Superior temporal gyrus (tissue), 1 donor: ENCODE measurements at regions not wholly inside any gene's neighbourhood (a gene's known extent, or its start where the extent isn't known, plus 50 kb on each side); places are given as distances from the start of the nearest gene placed in this dataset.

Experiments
- DNase-seq: peaks from one replicate; pipeline ENCODE4 v3.0.0-alpha.2; 2016; ENCODE audit errors: extremely low spot score

DNA sequence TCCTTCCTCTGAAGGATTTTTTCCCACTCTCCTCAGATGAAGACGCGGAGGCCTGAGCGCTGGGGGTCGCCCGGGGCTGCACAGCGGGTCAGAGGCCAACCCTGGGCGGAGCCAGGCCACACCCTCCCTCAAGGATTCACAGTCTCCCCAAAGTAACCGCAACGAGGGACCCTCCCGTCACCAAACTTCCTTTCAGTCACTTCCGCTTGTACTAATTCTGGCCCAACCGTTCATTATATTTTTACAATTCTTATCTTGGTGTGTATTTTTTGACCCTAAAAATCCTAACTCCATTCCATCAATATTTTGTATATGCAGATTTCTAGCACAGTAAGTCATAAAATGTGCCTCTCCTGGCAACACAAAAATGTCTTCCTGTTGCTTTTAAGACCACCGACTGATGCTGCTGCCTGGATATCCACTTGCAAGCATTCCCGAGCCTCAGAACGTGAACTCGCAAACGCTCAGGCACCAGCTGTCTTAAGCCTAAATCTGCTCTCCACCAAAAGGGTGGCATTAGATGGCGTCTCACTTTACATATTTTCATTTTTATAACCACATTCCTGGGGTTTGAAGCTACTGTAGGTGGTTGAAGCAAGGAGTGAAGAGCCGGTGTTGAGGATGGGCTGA is 128.0 kb downstream of the DLL1 start:
- no peak for DNase-seq

DNA sequence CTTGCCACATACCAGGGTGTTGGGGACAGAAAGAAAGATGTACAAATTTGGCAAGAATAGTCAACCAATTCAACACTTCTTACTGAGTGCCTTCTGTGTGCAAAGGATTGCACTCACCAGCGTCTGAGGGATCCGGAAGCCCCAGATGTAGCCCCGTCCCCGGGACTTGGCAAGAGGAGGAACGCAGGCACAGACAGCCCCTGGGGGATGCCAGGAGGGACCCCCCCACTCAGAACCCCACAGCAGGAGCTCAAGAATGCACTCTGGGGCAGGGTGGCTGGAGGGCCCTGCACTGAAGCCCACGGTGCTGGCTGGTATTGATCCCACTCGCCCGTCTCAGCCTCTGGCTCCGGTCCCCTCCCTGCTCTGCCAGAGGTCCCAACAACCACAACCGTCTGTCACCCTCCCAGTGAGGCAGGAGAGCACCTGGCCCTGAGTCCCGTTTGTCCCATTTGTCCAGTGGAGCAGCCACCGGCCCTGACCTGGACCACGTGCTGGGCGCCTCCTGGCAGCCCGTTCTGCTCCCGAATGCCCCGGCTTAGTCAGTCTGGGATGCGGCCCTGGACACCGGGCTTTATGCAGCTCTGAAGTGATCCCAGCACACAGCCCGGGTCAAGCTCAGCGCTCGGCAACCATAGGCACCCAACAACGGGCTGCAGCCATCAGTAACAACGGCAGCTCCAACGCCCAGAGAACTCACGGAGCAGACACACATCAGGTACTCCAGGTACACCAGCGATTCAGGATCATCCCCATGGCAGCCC is 128.7 kb downstream of the DLL1 start:
- DNase-seq = no peak

DNA sequence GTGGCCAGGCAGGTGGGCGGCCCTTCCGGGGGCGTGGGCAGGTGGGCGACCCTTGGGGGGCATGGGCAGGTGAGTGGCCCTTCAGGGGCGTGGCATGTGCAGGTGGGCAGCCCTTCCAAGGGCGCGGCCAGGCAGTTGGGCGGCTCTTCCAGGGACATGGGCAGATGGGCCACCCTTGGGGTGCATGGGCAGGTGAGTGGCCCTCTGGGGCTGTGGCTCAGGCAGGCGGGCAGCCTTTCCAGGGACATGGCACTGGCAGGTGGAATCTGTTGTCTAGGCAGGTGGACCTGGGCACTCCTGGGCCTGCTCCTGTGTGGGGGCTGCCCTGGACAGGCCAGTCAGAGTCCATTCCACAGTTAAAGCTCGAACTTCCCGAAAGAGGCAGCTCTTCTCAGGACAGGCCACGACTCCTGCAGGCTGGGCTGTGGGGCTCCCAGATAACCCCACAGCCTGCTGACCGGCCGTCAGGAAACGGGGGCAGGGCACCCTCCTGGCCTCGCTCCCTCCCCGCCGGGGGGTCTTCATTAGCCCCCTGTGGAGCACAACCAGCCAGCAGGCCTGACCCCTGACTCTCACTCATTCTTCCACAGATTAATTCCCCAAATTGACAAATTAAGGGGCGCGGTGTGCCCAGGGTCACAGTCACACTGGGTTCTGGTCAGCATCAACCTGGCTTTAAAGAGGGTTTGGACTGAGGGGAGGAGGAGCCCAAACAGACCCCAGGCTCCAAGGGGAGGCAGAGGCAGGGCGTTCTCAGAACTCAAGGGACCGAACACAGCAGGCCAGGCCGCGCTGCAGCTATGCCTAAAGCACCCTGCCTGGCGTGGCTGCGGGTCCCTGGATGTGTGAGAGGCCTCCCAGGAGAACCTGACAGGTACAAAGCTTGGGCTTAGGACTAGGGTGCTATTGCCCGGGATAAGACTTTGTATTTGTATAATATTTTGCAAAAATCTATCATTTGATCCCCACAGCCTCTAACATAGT is 130.0 kb downstream of the DLL1 start:
- no peak for DNase-seq

DNA sequence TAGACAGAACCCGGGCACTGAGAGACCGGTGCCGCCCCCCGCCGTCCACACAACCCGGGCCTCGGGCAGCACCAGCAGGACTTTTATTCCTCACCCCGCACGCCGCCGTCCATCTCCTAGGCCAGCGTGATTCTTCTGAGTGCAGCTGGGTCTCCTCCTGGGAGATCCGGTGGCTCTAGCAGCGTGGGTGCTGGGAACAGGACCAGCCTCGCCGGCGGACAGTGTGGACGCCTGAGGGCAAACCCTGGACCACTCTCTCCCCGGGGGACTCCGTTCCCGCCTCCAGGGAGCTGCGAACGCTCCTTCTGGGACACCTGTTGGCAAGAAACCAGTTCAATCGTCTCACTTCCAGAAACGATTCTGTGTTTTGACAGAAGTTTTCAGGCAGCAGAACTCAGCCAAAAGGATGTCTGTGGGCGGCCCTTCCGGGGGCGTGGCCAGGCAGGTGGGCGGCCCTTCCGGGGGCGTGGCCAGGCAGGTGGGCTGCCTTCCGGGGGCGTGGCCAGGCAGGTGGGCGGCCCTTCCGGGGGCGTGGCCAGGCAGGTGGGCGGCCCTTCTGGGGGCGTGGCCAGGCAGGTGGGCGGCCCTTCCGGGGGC is 130.7 kb downstream of the DLL1 start:
- no peak for DNase-seq

DNA sequence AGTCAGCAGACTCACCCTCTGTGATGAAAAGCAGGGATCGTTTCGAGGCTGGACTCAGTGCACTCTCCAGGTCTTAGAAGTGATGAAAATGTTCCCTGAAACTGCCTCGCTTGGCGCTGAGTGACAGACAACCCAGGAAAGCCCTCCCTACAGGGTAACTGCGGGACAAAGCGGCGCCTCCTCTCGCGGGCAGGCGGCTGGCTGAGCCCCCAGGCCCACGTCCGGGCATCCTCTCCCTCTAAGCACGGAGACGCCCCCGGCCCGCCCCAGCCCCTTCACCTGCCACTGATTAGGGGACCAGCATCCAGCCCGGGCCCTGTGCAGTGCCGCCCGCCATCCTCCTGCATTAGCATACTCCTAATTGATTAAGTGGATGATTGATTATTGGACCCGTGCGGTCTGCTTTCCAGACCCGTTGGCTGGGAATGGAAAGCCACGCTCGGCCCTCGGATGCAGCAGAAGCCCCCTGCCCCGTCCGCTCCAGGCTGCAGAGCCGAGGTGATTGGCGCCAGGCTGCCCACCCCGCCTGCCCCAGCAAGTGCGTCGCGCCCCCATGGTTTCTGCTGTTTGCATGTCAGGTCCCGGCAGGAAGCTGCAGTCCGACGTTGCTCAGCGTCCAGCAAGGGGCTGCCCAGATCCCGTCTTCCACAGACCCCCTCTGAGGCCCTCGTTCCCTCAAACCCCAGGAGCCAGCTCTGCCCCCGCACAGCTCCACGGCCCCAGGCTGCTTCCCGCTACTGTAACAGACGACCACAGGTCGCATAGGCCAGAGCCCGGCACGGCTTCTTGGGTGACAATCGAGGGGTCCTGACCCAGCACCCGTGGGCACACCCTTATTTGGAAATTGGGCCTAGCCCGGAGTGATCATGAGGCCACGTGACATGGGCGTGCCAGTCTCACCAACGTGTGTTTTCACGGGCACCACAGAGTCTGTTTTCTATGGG is 131.6 kb downstream of the DLL1 start:
- no peak for DNase-seq

DNA sequence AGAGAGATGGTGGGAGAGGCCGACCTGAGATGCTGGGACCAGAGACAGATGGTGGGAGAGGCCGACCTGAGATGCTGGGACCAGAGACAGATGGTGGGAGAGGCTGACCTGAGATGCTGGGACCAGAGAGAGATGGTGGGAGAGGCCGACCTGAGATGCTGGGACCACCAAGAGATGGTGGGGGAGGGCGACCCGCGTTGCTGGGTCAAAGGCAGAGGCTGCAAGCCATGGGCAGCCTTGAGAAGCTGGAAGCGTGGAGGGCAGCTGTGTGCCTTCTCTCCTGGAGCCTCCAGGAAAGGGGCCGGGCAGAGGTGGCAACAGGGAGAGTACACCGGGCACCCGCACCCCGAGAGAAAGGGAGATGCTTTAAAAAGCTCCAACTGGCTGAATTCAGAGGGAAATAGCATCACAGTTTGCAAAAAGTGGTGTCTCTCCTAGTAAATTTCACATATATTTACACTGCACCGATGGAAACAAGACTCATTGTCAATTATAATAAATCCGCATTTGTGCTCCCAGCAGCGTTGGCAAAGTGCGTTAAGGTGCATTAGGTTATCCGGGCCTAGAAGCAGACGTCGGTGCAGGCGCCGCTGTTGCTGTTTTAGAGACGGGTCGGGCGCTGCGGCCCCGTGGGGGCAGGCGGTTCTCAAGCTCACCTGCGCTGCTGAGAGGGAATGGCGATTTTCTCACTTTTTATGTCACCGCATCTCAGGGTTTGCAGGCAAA is 132.4 kb downstream of the DLL1 start:
- no peak for DNase-seq

DNA sequence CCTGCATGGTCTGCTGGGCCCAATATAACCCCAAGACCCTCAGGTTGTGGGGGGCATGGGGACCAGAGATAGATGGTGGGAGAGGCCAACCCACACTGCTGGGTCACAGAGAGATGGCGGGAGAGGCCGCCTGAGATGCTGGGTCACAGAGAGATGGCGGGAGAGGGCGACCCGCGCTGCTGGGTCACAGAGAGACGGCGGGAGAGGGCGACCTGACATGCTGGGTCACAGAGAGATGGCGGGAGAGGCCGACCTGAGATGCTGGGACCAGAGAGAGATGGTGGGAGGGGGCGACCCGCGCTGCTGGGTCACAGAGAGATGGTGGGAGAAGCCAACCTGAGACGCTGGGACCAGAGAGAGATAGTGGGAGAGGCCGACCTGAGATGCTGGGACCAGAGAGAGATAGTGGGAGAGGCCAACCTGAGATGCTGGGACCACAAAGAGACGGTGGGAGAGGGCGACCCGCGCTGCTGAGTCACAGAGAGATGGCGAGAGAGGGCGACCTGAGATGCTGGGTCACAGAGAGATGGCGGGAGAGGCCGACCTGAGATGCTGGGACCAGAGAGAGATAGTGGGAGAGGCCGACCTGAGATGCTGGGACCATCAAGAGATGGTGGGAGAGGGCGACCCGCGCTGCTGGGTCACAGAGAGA is 133.2 kb downstream of the DLL1 start:
- no peak for DNase-seq

DNA sequence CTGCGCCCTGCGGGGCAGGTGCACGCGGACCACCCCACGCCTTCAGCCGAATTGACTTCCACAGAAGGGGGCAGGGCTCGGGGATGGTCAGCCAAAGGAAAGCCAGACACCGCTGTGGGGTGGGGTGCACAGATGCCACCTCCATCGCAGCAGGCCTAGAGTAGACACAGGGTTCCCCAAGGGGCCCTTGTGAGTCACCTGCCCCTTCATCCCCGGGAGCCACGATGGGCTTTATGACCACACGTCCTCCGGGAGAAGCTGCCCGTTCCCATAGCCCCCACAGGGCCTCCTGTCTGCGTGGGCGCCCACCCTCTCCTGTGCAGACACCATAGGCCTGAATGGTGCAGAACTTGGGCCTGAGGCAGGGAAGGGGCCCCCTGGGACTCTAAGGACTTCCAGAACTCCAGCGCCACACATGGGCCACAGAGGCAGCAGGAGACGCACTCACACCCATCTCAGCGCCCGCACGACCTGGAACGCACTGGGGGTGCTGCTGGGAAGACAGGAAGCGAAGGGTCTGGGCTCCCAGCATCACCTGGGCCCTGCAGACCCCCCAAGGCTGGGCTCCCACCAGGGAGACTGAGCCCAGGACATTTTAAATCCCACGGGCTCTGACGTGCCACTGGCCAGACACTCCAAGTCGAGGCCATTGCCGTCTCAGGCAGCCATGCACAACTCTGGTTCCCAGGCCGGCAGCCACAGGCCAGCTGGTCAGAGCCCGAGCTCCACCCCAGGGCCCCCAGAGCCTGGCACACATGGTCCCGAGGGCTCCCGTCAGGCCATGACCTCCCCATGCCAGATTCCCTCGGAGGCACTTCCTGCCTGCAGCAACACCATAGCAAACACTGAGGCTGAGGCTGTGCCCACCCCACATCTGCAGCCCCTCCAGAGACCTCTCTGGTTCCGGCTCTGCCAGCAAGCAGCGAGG is 134.2 kb downstream of the DLL1 start:
- no peak for DNase-seq

DNA sequence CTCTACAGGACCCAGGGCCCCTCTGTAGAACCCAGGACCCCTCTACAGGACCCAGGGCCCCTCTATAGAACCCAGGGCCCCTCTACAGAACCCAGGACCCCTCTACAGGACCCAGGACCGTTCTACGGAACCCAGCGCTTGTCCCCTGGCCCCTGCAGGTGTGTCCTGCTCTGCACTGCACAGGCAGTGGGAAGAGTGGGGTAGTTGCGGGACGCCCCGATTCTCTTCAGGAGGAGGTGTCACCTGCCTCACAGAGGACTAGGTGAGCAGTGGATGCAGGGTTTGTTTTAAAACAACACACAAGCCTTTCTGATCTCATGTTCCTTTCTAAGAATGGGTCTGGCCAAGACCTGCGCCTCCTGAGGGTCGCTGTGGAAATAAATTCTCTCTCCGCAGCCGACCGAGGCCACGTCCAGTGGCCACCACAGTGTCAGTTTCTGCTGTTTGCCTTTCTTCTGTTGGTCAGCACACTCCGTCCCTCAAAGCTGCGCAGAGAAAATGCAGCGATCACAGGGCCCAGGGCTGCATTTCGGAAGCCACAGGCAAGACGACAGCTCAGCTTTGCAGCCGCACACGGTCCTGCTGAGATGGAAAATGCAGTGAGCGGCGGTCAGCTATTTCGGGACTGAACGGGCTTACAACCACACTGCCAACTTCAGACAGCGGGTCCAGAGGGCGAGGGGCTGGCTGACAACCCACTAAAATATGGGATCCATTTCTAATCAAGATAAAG is 135.2 kb downstream of the DLL1 start:
- DNase-seq = no peak

DNA sequence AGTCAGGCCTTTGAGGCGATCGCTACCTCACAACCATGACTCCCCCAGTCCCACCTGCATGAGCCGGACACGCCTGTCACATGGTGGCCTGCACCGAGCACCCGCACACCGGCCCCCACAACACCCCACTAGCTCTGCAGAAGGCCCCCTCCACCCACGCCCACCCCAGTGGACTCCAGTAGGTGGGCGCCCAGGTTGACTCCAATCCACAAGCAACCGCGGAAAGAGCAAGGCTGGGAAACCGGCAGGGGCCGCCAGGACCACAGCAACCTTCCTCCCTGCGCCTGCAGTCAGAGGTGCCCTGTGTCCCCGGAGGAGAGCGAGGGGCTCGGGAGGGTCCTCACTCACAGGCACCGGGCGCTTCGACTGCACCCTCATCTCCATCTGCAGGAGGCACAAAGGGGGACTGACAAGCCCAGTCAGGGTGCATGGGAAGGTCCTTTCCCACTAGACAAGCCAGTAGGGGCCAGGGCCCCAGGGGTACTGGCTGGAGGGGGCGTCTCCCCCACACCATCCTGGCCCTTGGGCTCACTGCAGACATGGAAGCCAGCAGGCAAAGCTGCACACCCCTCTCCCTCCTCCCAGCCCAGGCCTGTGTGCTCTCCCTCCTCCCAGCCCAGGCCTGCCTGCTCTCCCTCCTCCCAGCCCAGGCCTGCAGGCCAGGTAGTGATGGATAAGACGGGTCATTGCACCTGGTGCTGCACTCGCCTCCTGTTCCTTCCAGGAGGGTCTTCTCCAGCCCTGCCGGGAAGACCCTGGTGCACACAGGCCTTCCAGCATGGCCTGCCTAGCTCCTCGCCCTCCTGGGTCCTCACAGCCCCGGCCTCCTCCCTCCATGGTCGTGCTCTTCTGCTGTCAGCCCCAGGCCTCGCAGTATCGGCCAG is 137.2 kb downstream of the DLL1 start:
- no peak for DNase-seq

DNA sequence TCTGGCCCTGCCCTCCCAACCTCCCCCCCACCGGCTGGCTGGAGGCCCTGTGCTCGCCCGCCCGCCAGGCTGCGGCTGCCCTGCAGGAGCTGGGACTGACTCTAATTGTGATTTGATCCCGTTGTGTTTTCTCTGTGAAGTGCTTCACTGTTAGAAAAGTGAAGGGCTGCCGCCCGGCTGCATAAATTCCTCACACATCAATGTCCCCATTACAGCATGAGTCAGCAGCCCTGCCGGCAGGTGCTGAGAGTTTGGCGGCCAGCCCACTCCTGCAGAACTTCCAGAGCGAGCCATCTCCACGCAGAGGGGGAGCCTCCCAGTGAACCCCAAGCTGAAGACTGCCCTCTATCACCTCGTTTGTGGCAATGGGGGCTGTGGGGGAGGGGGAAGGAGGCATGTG is 137.9 kb downstream of the DLL1 start:
- peak; percentile 50 for DNase-seq

DNA sequence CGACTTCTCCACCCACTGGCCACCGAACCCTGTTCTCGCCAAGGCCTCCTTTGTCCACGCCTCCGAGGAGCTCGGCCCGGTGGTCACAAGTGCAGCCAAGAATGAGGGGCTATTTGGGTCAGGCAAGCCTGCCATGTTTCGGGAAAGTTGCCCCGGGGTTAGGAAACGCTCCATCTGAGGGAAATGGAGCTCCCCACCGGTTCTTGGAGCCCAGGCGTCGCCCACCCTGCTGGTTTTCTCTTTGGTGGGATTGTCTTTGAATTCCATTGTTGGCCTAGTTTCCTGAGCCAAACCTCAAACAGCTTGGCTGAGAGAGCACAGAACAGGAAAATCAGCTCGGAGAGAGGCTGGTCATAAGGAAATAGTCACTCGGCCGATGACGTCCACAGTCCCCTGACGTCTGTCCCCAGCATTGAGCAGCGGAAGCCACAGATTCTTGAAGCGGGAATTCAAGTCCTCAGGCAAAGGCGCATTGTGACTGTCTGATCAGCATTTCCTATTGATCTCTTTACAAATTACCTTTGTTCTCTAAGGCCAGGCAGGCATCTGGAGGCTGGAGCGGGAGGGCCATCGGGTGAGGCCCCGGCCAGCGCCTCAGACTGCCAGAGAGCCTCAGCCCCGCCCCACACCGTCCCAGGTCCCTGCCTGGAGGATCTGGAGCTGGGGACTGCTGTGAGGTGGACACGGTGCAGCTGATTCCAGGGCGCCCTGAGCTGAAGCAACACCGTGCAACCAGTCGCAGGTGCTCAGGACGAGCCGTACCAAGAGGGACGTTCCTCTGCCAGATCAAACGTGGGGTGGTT is 138.6 kb downstream of the DLL1 start:
- peak; percentile 58 for DNase-seq

DNA sequence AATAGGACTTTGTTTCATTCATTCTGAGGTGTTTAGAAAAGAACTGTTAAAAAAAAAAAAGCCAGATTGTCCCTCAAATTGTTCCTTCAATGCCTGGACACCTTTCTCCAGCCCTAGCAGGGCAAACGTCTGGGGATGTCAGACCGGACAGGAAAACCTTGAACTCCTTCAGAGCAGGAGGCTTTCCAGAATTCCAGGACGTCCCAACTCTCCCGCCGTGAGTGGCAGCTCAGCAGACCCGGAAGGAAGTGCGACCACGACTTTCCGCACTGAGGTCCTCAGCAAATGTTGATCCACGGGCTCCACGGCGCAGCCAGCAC is 139.1 kb downstream of the DLL1 start:
- DNase-seq = no peak

DNA sequence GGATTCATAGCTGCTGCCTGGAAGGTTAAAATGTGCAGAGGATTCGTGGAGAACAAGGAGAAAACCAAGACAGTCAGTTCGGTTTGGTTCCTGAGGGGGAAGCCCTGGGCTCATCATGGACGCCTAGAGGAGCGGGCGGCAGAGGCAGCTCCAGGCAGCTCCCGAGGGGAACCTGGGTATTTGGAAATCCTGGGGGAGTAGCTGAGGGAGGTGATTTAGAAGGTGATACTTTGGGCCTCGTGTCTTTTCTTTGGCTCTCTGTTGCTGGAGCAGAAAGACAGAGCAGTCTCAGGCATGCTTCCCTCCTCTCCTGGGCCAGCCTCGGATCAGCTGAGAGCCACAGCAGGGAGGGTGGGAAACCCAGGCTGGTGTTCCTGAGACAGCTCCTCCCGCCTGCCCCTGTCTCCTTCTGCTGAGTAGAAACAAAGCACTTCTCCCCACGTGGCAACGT is 139.5 kb downstream of the DLL1 start:
- no peak for DNase-seq

DNA sequence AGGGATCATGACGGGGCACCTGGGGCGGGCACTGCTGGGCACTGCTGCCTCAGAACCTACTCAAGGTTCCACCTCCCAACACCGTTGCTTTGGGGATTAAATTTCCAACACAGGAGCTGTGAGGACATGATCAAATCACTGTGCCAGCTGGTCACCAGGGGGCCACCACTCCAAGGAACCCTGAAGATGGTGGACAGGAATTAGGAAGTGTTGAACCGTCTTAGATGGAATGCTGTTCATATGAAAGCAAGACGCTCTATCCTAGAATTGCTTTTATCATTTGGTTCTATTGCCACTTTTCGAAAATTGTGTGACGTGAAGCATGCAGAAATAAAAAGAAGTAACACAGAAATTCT is 140.3 kb downstream of the DLL1 start:
- DNase-seq = no peak
